ENCODE measurements at regions not wholly inside any gene's neighbourhood (a gene's known extent, or its start where the extent isn't known, plus 50 kb on each side); places are given as distances from the start of the nearest gene placed in this dataset.

- TF ChIP-seq POLR2A (IDR thresholded peaks at IDR 0.05; ENCODE audit: low read depth, low read length) = no peak
- no peak for TF ChIP-seq POLR2AphosphoS5 (IDR thresholded peaks at IDR 0.05; ENCODE audit: low read depth, low read length)
- no peak for TF ChIP-seq TAF1 (IDR thresholded peaks at IDR 0.05; ENCODE audit: low read depth, low read length)
- TF ChIP-seq POU2F2 (IDR thresholded peaks at IDR 0.05; ENCODE audit: low read depth, low read length) = no peak
Measured at GRCh38 chr17:77379065-77379428, 238.3 kb downstream of the SEC14L1 start.
